Sigmoid colon (tissue), 4 donors: ENCODE measurements at regions not wholly inside any gene's neighbourhood (a gene's known extent, or its start where the extent isn't known, plus 50 kb on each side); places are given as distances from the start of the nearest gene placed in this dataset.

Experiments used
- EP300 ChIP-seq, 4 donors: sonication (generic); formaldehyde crosslinking; IDR thresholded peaks; one replicate each; pipeline ENCODE4 v1.6.1; 2017; ENCODE audit warnings: antibody characterized with exemption in 4 of 4
- POLR2A ChIP-seq, 2 donors: fragments of 450-650 bp; IDR thresholded peaks; one replicate each; pipeline ENCODE4 v1.6.1; 2016; ENCODE audit warnings: antibody characterized with exemption in 2 of 2, mild to moderate bottlenecking in 2 of 2, moderate library complexity in 2 of 2
- POLR2AphosphoS5 ChIP-seq, 4 donors: sonication (generic); formaldehyde crosslinking; IDR thresholded peaks; one replicate each; pipeline ENCODE4 v1.6.1; 2017; ENCODE audit warnings: antibody characterized with exemption in 4 of 4
- TF ChIP-seq, protein P1 (sequence below), 4 experiments: fragments of 450-650 bp in 3 of 4; fragments of 200-600 bp in 1 of 4; IDR thresholded peaks; one replicate each; pipeline ENCODE4 v1.5.1; 2016 to 2019; ENCODE audit warnings: antibody characterized with exemption in 4 of 4, mild to moderate bottlenecking in 3 of 4, moderate library complexity in 2 of 4

DNA sequence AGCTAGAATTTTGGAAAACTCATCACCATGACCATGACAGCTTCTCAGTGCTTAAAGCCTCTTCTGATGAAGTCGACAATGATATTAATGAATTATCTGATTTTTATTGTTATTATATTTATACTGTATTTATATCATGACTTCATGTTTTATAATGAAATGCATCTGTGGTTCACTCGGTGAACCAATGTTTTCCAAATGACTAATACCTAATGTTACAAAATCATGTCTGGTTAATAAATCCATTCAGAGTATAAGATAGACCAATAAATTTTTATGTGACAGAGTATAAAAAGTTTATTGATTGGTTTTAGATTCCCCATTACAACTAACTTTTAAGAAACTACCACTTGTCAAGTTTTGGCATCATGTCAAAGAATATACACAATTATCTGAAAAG is 416.5 kb downstream of the MLLT3 start:
- TF ChIP-seq, protein P1, sequence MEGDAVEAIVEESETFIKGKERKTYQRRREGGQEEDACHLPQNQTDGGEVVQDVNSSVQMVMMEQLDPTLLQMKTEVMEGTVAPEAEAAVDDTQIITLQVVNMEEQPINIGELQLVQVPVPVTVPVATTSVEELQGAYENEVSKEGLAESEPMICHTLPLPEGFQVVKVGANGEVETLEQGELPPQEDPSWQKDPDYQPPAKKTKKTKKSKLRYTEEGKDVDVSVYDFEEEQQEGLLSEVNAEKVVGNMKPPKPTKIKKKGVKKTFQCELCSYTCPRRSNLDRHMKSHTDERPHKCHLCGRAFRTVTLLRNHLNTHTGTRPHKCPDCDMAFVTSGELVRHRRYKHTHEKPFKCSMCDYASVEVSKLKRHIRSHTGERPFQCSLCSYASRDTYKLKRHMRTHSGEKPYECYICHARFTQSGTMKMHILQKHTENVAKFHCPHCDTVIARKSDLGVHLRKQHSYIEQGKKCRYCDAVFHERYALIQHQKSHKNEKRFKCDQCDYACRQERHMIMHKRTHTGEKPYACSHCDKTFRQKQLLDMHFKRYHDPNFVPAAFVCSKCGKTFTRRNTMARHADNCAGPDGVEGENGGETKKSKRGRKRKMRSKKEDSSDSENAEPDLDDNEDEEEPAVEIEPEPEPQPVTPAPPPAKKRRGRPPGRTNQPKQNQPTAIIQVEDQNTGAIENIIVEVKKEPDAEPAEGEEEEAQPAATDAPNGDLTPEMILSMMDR (IDR thresholded peaks at IDR 0.05): no peak
- TF ChIP-seq POLR2AphosphoS5 (IDR thresholded peaks at IDR 0.05) (no peak), EP300 (IDR thresholded peaks at IDR 0.05) (no peak), POLR2A (IDR thresholded peaks at IDR 0.05) (no peak)
